H1 (cell line): ENCODE measurements at regions not wholly inside any gene's neighbourhood (a gene's known extent, or its start where the extent isn't known, plus 50 kb on each side); places are given as distances from the start of the nearest gene placed in this dataset.

ENCODE experiments used
- BACH1 ChIP-seq: IDR thresholded peaks from 2 replicates; pipeline ENCODE4 v1.6.1; 2012; ENCODE audit warnings: low read length, improper control_type of control experiment
- BCL11A ChIP-seq, 2 experiments: IDR thresholded peaks; one replicate each; pipeline ENCODE4 v1.6.1; 2011; ENCODE audit warnings: low read depth in 2 of 2, low read length in 2 of 2, mild to moderate bottlenecking in 2 of 2
- CHD7 ChIP-seq: fragments of 300-600 bp; sonication (generic); IDR thresholded peaks from 2 replicates; pipeline ENCODE4 v1.7.1; 2012; ENCODE audit warnings: low read length, moderate library complexity, mild to moderate bottlenecking, inconsistent platforms; ENCODE audit not compliant: insufficient replicate concordance
- E2F6 ChIP-seq: IDR thresholded peaks from 2 replicates; pipeline ENCODE4 v1.6.1; 2012; ENCODE audit warnings: inconsistent platforms
- GABPA ChIP-seq: IDR thresholded peaks from 2 replicates; pipeline ENCODE4 v1.6.1; 2011; ENCODE audit warnings: mild to moderate bottlenecking, low read length, moderate library complexity, borderline replicate concordance; ENCODE audit not compliant: insufficient read depth
- TAF7 ChIP-seq: optimal IDR thresholded peaks from 2 replicates; pipeline ENCODE3; 2011; ENCODE audit warnings: low read depth, mild to moderate bottlenecking, inconsistent platforms, low read length, moderate library complexity, borderline replicate concordance
- TCF12 ChIP-seq: IDR thresholded peaks from 2 replicates; pipeline ENCODE4 v1.6.1; 2011; ENCODE audit warnings: low read depth, mild to moderate bottlenecking, low read length
- TF ChIP-seq, protein P1 (sequence below): IDR thresholded peaks from 2 replicates; pipeline ENCODE4 v1.6.1; 2012; ENCODE audit warnings: inconsistent platforms

DNA sequence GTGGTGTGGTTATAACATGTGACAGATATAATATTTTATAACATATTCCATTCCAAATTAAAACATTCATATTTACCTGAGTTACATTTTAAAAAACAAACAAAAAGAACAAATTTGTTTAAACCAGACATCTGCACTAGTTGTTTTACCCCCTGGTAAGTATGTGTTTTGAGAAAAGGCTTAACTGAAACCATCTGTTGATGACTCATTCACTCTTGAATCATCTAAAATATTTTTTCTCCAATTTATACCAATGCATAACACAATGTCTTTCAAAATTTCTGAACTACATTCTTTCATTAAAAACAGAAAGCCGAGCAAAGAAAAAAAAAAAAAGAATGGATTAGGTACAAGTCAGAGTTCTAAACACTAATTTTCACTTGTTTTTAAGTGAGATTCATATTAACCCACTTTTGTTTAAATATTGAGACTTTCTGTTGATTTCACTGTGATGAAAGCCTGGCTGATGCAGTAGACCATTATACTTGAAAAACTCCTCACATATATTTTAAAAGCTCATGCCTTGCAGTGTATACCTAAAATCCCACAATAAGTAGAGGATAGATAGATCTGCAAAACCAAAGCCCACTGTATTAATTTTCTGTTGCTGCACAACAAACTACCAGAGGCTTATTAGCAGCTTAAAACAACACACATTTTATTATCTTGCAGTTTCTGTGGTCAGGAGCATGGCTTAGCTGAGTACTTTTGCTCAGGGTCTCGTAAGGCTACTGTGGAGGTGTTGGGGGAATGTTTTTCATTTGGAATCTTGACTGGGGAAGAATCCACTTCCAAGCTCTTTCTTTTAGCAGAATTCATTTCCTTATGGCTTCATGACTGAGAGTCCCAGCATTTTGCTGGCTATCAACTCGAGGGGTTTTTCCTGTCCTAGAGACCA is 221.5 kb downstream of the PCDH18 start (continued):
- TF ChIP-seq CHD7 (no peak), TAF7 (no peak), E2F6 (no peak), BCL11A (IDR thresholded peaks at IDR 0.05; ENCODE audit: low read depth in 2 of 2, low read length in 2 of 2) (no peak), TCF12 (no peak), GABPA (no peak), BACH1 (no peak)
- TF ChIP-seq, protein P1, sequence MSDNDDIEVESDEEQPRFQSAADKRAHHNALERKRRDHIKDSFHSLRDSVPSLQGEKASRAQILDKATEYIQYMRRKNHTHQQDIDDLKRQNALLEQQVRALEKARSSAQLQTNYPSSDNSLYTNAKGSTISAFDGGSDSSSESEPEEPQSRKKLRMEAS, result no peak
